A673 (cell line): ENCODE measurements at regions not wholly inside any gene's neighbourhood (a gene's known extent, or its start where the extent isn't known, plus 50 kb on each side); places are given as distances from the start of the nearest gene placed in this dataset.
A peak's percentile ranks its signal among the peaks of the same experiment; 100 is the strongest.

Source experiments
- BruUV-seq: library from RNA; stranded (reverse); fragments of 400-500 nt; replicated peaks from 2 replicates; lab custom pipeline; 2021; lab: Mats Ljungman, UMichigan
- CTCF ChIA-PET: fragments of 300-600 bp; sonication (Branson Sonifier 250); formaldehyde crosslinking; loops from one replicate; lab custom pipeline; 2022; ENCODE audit warnings: antibody characterized with exemption; lab: Charles Lee
- POLR2A ChIA-PET: fragments of 300-600 bp; sonication (Branson Sonifier 250); formaldehyde crosslinking; loops from one replicate; lab custom pipeline; 2022; ENCODE audit warnings: antibody characterized with exemption; ENCODE audit not compliant: low non-redundant PET; lab: Charles Lee
- DNase-seq: peaks from one replicate; pipeline ENCODE4 v3.0.0-alpha.2; 2015; ENCODE audit warnings: low spot score
- H3K27ac ChIP-seq: fragments of 200-600 bp; sonication (generic); 2 replicates; pipeline ENCODE4 v1.5.1; 2016; ENCODE audit warnings: mixed run types, low read depth, mild to moderate bottlenecking, mixed read lengths, antibody characterized with exemption, low read length; ENCODE audit not compliant: poor library complexity, severe bottlenecking
- H3K27me3 ChIP-seq: fragments of 200-600 bp; sonication (generic); replicated peaks from 2 replicates; pipeline ENCODE4 v1.6.1; 2017; ENCODE audit warnings: mixed run types, low read depth, mild to moderate bottlenecking, mixed read lengths, antibody characterized with exemption, low read length; ENCODE audit not compliant: insufficient read depth, poor library complexity
- H3K36me3 ChIP-seq: fragments of 200-600 bp; sonication (generic); 2 replicates; pipeline ENCODE4 v1.6.1; 2016; ENCODE audit warnings: mixed run types, mild to moderate bottlenecking, mixed read lengths, antibody characterized with exemption, low read length; ENCODE audit not compliant: insufficient read depth, poor library complexity, severe bottlenecking
- H3K4me1 ChIP-seq: fragments of 200-600 bp; sonication (generic); 2 replicates; pipeline ENCODE4 v1.6.1; 2017; ENCODE audit warnings: mixed run types, mild to moderate bottlenecking, mixed read lengths, antibody characterized with exemption, low read length; ENCODE audit not compliant: insufficient read depth, poor library complexity, severe bottlenecking
- H3K4me3 ChIP-seq: fragments of 200-600 bp; sonication (generic); 2 replicates; pipeline ENCODE4 v1.5.1; 2016; ENCODE audit warnings: low read depth, mixed run types, mild to moderate bottlenecking, mixed read lengths, low read length; ENCODE audit not compliant: poor library complexity, severe bottlenecking
- H3K9me3 ChIP-seq: fragments of 200-600 bp; sonication (generic); 2 replicates; pipeline ENCODE4 v1.6.1; 2016; ENCODE audit warnings: mixed run types, low read depth, mild to moderate bottlenecking, mixed read lengths, antibody characterized with exemption, low read length; ENCODE audit not compliant: poor library complexity, severe bottlenecking
- EZH2 ChIP-seq: fragments of 200-600 bp; sonication (generic); IDR thresholded peaks from 2 replicates; pipeline ENCODE4 v1.6.1; 2017; ENCODE audit warnings: borderline replicate concordance, low read depth, mild to moderate bottlenecking, mixed read lengths, antibody characterized with exemption, low read length; ENCODE audit not compliant: poor library complexity, severe bottlenecking
- intact Hi-C: fragments of 100-400 bp; cut with micrococcal nuclease; formaldehyde crosslinking; loops from one replicate; pipeline ENCODE4 v1.10.0; 2022; ENCODE audit not compliant: unreplicated experiment
- TF ChIP-seq, protein P1 (sequence below): fragments of 300-800, 200-600 bp; sonication (generic); conservative IDR thresholded peaks from 2 replicates; pipeline ENCODE4 v1.5.1; 2017; ENCODE audit warnings: low read depth, mild to moderate bottlenecking, antibody characterized with exemption, low read length, moderate library complexity, mixed read lengths

DNA sequence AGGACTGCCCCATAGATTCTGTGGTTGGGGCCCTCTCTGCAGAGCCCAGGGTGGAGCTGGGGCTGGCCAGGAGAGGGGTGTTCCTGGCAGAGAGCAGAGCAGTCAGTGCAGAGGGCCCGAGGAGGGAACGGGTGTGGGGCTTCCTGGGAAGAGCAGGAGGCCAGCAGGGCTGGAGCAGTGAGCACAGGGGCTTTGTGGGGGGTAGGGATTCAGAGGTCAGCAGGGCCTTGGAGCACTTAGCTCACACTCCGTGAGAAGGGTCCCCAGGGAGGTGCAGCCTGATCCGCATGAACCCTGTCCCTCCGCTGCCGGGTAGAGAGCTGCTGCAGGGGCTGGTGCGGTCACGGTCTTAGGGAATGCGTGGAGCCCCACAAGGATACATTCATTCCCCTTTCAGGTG, 113.0 kb upstream of the CIBAR2 start:
- intact Hi-C loops = no loop called here
- Histone ChIP-seq H3K4me1 (peaks cover 58% of the 10 kb centered on the region), H3K9me3 (no peaks in the 10 kb centered on the region), H3K27me3 (no peaks in the 10 kb centered on the region), H3K4me3 (no peak overlapping the region), H3K36me3 (no peaks in the 10 kb centered on the region), H3K27ac (peak overlapping the region; percentile 7)
- POLR2A ChIA-PET = no interaction called here
- BruUV-seq = no TSS peak
- no peak for DNase-seq
- CTCF ChIA-PET = no interaction called here
- no peak for TF ChIP-seq EZH2
- TF ChIP-seq, protein P1, sequence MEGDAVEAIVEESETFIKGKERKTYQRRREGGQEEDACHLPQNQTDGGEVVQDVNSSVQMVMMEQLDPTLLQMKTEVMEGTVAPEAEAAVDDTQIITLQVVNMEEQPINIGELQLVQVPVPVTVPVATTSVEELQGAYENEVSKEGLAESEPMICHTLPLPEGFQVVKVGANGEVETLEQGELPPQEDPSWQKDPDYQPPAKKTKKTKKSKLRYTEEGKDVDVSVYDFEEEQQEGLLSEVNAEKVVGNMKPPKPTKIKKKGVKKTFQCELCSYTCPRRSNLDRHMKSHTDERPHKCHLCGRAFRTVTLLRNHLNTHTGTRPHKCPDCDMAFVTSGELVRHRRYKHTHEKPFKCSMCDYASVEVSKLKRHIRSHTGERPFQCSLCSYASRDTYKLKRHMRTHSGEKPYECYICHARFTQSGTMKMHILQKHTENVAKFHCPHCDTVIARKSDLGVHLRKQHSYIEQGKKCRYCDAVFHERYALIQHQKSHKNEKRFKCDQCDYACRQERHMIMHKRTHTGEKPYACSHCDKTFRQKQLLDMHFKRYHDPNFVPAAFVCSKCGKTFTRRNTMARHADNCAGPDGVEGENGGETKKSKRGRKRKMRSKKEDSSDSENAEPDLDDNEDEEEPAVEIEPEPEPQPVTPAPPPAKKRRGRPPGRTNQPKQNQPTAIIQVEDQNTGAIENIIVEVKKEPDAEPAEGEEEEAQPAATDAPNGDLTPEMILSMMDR = no peak

DNA sequence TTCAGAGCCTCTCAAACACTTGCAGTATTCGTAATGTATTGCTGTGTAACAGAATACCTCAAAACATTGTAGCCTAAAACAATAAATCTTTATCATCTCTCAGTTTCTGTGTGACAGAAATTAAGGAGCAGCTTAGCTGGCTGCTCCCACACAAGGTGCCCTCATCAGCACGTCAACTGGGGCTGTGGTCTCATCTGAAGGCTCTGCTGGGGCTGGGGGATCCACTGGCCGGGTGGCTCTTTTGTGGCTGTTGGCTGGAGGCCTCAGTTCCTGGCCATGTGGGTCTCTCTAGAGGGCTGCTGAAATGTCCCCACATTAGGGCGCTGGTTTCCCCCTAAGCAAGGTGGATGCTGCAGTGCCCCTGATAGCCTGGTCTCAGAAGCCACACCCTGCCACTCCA, 113.4 kb upstream of the CIBAR2 start:
- Histone ChIP-seq H3K36me3 (no peaks in the 10 kb centered on the region), H3K9me3 (no peaks in the 10 kb centered on the region), H3K4me3 (no peak overlapping the region), H3K4me1 (peaks cover 53% of the 10 kb centered on the region), H3K27ac (no peak overlapping the region), H3K27me3 (no peaks in the 10 kb centered on the region)
- no peak for DNase-seq
- ChIA-PET POLR2A (no interaction called here), CTCF (no interaction called here)
- TF ChIP-seq, protein P1 = no peak
- TF ChIP-seq EZH2 = no peak
- BruUV-seq = no TSS peak
- intact Hi-C loops = no loop called here

DNA sequence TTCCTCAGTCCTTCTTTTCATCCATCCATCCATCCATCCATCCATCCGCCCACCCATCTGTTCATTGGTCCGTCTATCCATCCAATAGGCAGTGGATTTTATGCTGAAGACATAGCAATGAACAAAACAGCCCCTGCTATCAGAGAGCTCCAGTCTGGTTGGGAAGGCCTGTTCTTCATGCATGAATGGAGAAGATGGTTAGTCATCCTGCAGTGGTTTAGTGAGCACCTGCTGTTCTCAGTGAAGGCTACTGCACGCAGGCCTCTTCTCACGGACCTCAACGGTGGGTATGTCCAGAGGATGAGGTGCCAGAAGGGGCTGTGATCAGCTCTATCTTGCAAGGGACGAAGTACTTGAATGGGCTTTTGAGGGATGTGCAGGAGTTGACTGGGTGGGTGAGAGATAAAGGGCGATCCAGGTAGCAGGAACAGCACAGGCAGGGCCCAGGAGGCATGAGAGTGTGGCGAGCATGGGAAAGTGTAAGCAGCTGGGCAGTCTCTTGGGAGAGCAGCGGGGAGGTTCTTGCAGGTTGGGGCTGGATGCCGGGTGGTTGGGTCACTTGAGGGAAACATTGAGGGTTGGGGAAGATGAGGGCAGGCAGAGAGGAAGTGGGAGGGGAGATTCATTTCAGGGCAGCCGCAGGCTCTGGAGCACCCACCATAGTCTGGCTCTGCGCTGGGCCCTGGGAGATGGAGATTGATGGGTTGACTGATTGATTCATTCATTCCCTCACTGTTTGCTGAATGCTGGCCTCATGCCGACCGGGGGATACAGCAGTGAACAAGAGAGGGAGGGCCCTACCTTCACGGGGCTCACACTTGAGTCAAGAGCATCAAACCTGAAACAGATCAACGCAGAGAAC, 115.0 kb upstream of the CIBAR2 start:
- TF ChIP-seq, protein P1 = no peak
- TF ChIP-seq EZH2 = no peak
- intact Hi-C loops = no loop called here
- peaks cover 44% of the 10 kb centered on the region for H3K4me1 ChIP-seq
- no peaks in the 10 kb centered on the region for H3K9me3 ChIP-seq
- ChIA-PET POLR2A (no interaction called here), CTCF (no interaction called here)
- DNase-seq = peak; percentile 49
- no peak overlapping the region for H3K4me3 ChIP-seq
- BruUV-seq = no TSS peak
- no peaks in the 10 kb centered on the region for H3K36me3 ChIP-seq
- peak overlapping the region; percentile 59 for H3K27ac ChIP-seq
- no peaks in the 10 kb centered on the region for H3K27me3 ChIP-seq
